ENCODE measurements at regions not wholly inside any gene's neighbourhood (a gene's known extent, or its start where the extent isn't known, plus 50 kb on each side); places are given as distances from the start of the nearest gene placed in this dataset.

GRCh38 chr2:104004821-104005220 is 849.1 kb upstream of the POU3F3 start (continued):
- no peak for TF ChIP-seq REST (IDR thresholded peaks at IDR 0.05; ENCODE audit: unreplicated experiment)

GRCh38 chr2:104016801-104017200 is 837.1 kb upstream of the POU3F3 start:
- Histone ChIP-seq H3F3A (replicated peaks; ENCODE audit: low read depth) (no peaks in the 10 kb centered on the region), H3K4me2 (no peak overlapping the region), H2AFZ (no peak overlapping the region), H3K4me3 (no peak overlapping the region), H3K27ac (ENCODE audit: low read depth) (no peak overlapping the region), H4K20me1 (replicated peaks; ENCODE audit: insufficient read depth) (no peaks in the 10 kb centered on the region), H3K27me3 (ENCODE audit: insufficient read depth) (no peaks in the 10 kb centered on the region), H3K4me1 (ENCODE audit: insufficient read depth) (no peaks in the 10 kb centered on the region), H3K36me3 (ENCODE audit: insufficient read depth) (peaks cover 6% of the 10 kb centered on the region; the same call in 1 of the 2 replicates), H3K9me2 (ENCODE audit: insufficient read depth) (no peaks in the 10 kb centered on the region), H3K79me2 (replicated peaks; ENCODE audit: insufficient read depth) (no peaks in the 10 kb centered on the region)
- Mint-ChIP-seq H3K4me1 (no peaks in the 10 kb centered on the region), H3K27ac (no peak overlapping the region), H3K9me3 (peaks cover 15% of the 10 kb centered on the region; the same call in 2 of the 3 replicates), H3K4me3 (no peak overlapping the region), H3K36me3 (ENCODE audit: low read depth) (peaks cover 6% of the 10 kb centered on the region), H3K27me3 (ENCODE audit: insufficient read depth, low read depth, poor library complexity) (no peaks in the 10 kb centered on the region)
- DNase-seq (ENCODE audit: low spot score) (no peak), ATAC-seq (no peak)
- TF ChIP-seq ZNF114 (CRISPR knock-in tag; IDR thresholded peaks at IDR 0.05): no peak
- TF ChIP-seq JUNB (IDR thresholded peaks at IDR 0.05; ENCODE audit: unreplicated experiment): no peak
- TF ChIP-seq STAT1 (IDR thresholded peaks at IDR 0.05; ENCODE audit: unreplicated experiment): no peak
- no peak for TF ChIP-seq NANOG (IDR thresholded peaks at IDR 0.05; ENCODE audit: borderline replicate concordance)
- no peak for TF ChIP-seq EZH2 (IDR thresholded peaks at IDR 0.05; ENCODE audit: low read depth, unreplicated experiment)
- TF ChIP-seq POLR2AphosphoS5 (IDR thresholded peaks at IDR 0.05; ENCODE audit: low read depth): no peak
- no peak for TF ChIP-seq EZH2phosphoT487 (IDR thresholded peaks at IDR 0.05; ENCODE audit: unreplicated experiment)
- TF ChIP-seq ZNF462 (CRISPR knock-in tag; IDR thresholded peaks at IDR 0.05): no peak
- TF ChIP-seq CREB1 (CRISPR knock-in tag; IDR thresholded peaks at IDR 0.05; ENCODE audit: low read depth): no peak
- no peak for TF ChIP-seq CTCF (conservative IDR thresholded peaks at IDR 0.05; ENCODE audit: low read depth in 2 of 2)
- TF ChIP-seq ZNF331 (CRISPR knock-in tag; IDR thresholded peaks at IDR 0.05; ENCODE audit: low read depth): no peak
- TF ChIP-seq, protein P1, sequence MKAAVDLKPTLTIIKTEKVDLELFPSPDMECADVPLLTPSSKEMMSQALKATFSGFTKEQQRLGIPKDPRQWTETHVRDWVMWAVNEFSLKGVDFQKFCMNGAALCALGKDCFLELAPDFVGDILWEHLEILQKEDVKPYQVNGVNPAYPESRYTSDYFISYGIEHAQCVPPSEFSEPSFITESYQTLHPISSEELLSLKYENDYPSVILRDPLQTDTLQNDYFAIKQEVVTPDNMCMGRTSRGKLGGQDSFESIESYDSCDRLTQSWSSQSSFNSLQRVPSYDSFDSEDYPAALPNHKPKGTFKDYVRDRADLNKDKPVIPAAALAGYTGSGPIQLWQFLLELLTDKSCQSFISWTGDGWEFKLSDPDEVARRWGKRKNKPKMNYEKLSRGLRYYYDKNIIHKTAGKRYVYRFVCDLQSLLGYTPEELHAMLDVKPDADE (IDR thresholded peaks at IDR 0.05): no peak
